Fibroblast of skin of left biceps (primary cell): ENCODE measurements at regions not wholly inside any gene's neighbourhood (a gene's known extent, or its start where the extent isn't known, plus 50 kb on each side); places are given as distances from the start of the nearest gene placed in this dataset.

Experiments used
- DNase-seq, 2 experiments: peaks; one replicate each; pipeline ENCODE4 v3.0.0-alpha.2; 2013; ENCODE audit warnings: low read depth in 2 of 2

DNA sequence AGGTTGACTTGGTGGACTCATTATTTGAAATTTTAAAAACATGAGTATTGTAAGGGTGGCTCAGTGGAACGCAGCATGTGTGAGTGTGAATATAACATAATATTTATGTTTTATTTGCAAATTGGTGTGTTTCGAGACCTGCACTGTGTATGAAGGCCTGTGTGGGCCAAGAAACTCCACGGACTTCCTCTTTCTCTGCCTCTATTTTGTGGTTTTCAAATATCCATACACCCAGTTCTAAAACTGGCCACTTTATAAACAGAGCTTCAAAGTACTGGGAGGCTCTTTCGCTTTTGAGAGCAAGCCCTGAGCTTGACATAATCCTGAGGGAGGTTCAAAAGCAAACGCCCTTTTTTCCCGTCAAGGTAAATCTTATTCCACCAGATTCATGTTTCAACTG is 187.7 kb downstream of the GPAT3 start:
- DNase-seq = no peak

GRCh38 chr4:83722730-83723269 is 186.9 kb downstream of the GPAT3 start:
- no peak for DNase-seq

- no peak for DNase-seq
Measured at GRCh38 chr4:83716874-83717273, 181.0 kb downstream of the GPAT3 start.

GRCh38 chr4:83712890-83713289 is 177.0 kb downstream of the GPAT3 start:
- DNase-seq = no peak

DNA sequence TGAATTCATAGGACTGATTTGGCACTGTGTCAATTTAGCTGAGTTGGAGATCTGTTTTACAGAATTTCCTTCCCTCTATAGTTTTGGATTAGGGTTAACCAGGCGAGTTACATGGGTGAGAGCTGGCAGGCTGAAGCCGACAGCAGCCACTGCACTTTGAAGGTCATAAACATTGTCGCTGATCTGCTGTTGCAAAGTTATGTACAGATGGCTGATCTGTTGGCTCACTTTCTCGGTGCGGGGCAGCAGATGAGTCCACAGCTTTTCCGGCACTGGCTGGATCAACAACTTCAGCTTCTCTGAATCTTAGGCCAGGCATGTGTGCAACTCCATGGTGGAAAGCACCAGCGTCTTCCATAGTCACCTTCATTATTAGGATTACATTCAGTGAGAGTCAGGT is 173.7 kb downstream of the GPAT3 start:
- no peak for DNase-seq

DNA sequence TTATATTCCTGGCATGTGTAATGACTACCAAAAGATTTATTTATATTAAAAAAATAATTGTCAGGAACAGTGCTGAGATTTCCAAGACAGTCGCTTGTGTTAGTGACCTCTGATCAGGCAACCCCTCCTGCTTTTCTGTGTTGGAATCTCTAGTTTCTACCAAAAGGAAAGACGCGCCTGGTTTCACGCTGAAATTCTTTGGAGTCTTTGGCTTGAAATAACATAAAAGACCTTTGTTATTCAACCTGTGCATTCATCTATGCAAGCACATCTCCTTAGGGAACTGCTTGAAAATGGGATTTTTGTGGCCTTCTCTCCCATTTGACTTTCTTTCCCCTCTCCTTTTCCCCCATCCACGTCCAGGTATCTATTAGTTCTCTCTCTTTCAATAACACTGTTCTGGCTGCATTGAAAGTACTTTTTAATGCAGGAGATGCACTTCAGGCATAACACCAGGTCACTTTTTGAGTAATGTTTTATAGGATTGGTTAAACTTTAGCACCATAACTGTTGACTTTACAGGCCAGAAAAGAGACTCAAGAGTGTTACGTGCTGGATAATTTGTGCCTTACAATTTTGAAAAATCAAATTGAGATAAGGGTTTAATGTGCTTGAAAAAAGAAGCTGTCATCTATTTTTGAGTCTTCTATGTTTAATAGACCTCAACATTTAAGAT is 172.7 kb downstream of the GPAT3 start:
- no peak for DNase-seq

DNA sequence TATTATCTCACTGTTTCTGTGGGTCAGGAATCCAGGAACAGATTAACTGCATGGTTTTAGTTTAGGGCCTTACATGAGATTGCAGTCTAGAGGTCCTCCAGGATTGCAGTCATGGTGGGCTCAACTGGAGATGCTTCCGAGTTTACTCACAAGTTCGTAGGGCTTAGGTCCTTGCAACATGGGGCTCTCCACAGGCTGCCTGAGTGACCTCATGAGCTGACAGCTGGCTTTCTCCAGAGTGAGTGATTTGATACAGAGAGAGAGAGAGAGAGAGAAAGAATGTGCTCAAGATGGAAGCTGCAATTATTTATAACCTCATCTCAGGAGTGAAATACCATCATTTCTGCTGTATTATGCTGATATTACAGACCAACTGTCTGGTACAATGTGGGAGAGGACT is 168.9 kb downstream of the GPAT3 start:
- no peak for DNase-seq

DNA sequence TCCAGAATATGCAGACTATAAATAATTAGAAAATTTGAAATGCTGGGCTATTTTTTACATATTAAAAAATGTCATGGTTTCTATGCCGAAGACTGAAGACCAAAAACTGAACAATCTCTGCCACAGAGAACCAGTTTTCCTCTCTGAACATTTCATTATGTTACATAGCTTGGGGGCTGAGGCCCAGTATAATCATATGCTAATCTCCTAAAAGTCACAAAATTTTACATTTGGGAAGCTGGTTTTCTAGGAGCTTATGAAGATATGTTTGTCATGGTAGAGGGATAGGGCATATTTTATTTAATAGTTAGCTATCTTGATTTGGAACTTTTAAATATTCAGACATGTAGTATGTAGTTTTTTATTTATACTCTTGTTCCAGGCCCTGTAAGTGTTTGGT is 167.8 kb downstream of the GPAT3 start:
- DNase-seq = no peak

GRCh38 chr4:83701041-83701440 is 165.1 kb downstream of the GPAT3 start:
- DNase-seq = no peak

DNA sequence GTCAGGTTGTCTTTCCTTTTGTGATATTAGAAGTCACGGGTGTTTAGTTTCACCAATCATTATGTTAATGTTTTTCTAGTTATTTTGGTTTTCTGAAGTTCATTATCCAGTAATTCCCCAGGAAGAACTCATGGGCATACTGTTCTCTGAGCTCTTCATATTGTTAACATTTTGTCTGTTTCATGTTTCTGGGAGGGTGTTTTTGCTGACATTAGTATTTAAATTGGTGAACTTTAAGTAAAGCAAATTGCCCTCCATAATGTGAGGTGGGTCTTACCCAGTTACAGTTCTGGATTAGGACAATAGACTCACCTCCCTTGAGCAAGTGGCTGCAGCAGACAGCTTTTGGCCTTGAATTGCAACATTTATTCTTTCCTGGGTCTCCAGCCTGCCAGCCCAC is 163.4 kb downstream of the GPAT3 start:
- no peak for DNase-seq

DNA sequence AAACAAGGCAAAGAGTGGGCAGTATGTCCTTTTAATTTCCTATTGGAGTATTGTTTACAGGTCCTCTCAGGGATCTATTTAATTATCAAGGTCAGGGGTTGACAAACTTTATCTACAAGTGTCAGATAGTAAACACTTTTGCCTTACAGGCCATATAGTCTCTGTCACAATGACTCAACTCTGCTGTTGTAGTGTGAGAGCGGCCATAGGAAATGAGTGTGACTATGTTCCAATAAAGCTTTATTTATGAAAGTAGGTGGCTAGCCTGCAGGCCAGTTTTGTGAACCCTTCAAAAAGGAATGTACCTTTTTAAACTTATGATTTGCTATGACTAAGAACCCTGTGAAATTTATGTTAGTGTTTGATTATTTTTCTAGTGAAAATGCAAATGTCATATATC is 156.1 kb downstream of the GPAT3 start:
- DNase-seq = no peak

GRCh38 chr4:83686166-83686565 is 150.3 kb downstream of the GPAT3 start:
- no peak for DNase-seq

- no peak for DNase-seq
Measured at GRCh38 chr4:83679692-83680091, 143.8 kb downstream of the GPAT3 start.

DNA sequence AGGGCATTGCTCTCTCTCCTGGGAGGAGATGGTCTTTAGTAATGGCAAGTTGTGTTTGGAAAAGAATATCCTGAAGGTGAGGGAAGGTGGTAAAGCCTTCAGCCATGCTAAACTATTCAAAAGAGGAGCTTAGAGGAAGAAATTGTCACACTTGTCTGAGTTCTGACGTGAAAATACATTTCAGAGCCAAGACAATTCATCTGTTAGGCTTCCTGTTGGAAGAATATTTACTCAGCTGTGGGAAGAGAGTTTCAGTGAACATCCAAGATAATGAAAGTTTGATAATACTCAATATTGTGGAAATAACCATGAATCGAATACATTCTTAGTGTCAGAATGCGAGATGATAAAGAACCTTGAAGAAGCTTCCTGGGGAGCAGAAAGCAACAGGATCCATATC is 143.3 kb downstream of the GPAT3 start:
- DNase-seq = no peak

GRCh38 chr4:83677656-83678055 is 141.7 kb downstream of the GPAT3 start:
- peak in 1 of 2 experiments; percentile 14 for DNase-seq

- DNase-seq = no peak
Measured at GRCh38 chr4:83664741-83665140, 128.8 kb downstream of the GPAT3 start.

GRCh38 chr4:83664071-83664470 is 128.2 kb downstream of the GPAT3 start:
- no peak for DNase-seq

DNA sequence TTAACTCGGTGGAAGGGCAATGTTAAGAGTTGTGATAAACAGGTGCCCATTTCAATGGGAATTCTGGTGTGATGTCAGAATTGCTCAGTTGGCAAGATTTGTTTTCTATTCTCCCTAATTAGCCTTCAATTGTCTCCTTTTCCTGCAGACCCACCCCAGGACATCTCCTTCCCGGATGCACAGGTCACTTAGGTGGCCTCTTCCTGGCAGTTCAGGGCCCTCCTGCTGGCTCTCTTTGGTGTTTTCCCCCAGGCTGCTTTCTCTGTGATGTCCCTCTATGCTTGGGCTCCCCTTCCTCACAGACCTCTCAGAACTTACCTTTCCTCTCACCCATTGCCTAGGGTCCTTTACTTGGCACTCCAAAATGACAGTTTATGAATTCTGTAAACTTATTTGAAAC is 126.3 kb downstream of the GPAT3 start:
- no peak for DNase-seq

- DNase-seq = no peak
Measured at GRCh38 chr4:83661359-83661758, 125.5 kb downstream of the GPAT3 start.

GRCh38 chr4:83660578-83660977 is 124.7 kb downstream of the GPAT3 start:
- DNase-seq = no peak

GRCh38 chr4:83658806-83659205 is 122.9 kb downstream of the GPAT3 start:
- DNase-seq = no peak

GRCh38 chr4:83657336-83657735 is 121.4 kb downstream of the GPAT3 start:
- no peak for DNase-seq
